Astrocyte of the spinal cord (primary cell): ENCODE measurements at regions not wholly inside any gene's neighbourhood (a gene's known extent, or its start where the extent isn't known, plus 50 kb on each side); places are given as distances from the start of the nearest gene placed in this dataset.
A peak's percentile ranks its signal among the peaks of the same experiment; 100 is the strongest.

Experiments
- DNase-seq: peaks from one replicate; pipeline ENCODE4 v3.0.0; 2011; ENCODE audit warnings: low read depth, low spot score
- H3K4me3 ChIP-seq: 2 replicates; pipeline ENCODE4 v1.5.1; 2011; ENCODE audit warnings: low read depth, mild to moderate bottlenecking, low read length, moderate library complexity
- in situ Hi-C: cut with HindIII; loops from 2 replicates; pipeline ENCODE4 v1.10.0; 2017; ENCODE audit warnings: low sequenced_read_pairs
- TF ChIP-seq, protein P1 (sequence below): IDR thresholded peaks from 2 replicates; pipeline ENCODE4 v1.5.1; 2012; ENCODE audit warnings: low read depth, mild to moderate bottlenecking, low read length, inconsistent platforms

DNA sequence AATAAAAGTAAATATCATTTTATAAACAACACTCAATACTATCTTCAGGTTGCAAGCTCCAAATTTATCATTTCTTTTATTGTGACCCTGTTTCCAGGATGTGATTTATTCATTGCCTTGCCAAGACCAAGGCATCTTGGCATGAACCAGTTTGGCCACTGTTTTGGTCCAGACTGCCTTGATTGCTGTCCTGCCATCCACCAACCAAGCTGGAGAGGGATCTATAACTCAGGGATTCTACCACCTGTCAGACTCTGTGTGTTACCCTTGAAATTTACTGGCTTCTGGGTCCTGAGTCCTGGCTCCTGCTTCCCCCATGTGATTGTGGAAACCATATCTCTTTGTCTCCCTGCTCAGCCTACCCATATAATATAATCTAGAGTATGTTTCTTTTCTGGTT, 343.0 kb downstream of the GPAM start:
- DNase-seq: no peak
- TF ChIP-seq, protein P1, sequence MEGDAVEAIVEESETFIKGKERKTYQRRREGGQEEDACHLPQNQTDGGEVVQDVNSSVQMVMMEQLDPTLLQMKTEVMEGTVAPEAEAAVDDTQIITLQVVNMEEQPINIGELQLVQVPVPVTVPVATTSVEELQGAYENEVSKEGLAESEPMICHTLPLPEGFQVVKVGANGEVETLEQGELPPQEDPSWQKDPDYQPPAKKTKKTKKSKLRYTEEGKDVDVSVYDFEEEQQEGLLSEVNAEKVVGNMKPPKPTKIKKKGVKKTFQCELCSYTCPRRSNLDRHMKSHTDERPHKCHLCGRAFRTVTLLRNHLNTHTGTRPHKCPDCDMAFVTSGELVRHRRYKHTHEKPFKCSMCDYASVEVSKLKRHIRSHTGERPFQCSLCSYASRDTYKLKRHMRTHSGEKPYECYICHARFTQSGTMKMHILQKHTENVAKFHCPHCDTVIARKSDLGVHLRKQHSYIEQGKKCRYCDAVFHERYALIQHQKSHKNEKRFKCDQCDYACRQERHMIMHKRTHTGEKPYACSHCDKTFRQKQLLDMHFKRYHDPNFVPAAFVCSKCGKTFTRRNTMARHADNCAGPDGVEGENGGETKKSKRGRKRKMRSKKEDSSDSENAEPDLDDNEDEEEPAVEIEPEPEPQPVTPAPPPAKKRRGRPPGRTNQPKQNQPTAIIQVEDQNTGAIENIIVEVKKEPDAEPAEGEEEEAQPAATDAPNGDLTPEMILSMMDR: no peak
- no peak overlapping the region for H3K4me3 ChIP-seq
- in situ Hi-C loops: no loop called here

DNA sequence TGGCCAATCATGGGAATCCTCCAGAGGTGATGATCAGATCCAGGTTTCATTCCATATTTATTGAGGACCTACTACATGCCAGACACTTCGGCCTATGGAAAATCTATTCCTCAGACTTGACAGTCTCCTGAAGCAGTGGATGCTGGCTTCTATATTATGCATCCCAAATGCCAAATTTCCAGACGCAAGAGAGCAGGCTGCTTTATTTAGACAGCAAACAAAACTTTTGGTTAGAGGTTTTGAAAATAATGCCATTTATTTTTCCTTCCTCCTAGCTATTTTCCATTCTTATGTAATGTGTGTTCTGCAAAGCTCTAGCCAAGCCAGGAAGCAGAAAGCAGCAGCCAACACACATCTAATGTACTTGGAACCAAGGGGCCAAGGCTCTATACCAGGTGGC, 330.8 kb downstream of the GPAM start:
- TF ChIP-seq, protein P1: no peak
- in situ Hi-C loops: no loop called here
- no peak overlapping the region for H3K4me3 ChIP-seq

DNA sequence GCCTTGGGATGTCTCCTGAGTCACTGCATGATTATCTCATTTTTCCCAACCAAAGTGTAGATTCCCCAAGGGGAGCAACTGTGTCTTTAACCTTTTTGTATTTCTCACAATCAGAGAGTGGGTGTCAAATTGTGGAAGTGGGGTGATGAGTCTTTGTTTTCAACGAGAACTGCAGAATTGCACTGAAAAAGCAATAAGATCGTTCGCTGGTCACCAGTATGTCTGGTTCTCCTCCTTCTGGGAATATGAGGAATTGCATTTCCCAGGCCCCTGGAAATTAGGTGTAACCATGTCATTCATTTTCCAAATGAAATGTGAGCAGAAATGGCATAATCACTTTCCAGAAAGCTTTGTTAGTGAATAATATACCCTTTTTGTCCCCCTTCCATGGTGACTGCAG, 326.9 kb downstream of the GPAM start:
- DNase-seq: no peak
- no peak overlapping the region for H3K4me3 ChIP-seq
- TF ChIP-seq, protein P1: peak; percentile 32
- in situ Hi-C loops: no loop called here

More for the DNA sequence above, 330.8 kb downstream of the GPAM start:
- no peak for DNase-seq

DNA sequence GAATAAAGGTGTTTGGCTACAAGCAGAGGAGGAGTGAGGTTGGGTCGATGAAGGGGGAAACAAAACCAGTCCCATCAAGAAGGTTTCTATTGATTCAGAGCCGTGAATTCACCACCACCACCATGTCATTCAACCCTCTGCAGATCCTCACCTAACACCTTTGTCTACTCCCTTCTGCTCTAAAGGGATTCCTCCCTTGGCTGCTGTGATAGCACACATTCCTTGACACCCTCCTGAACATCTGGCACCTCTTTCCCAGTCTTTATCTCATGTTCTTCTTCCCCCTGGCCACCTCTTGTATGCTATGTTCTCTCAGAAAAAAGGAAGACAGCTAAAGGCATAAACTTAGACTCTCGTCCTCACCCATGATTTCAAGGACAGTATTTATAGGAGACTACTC, 318.0 kb downstream of the GPAM start:
- no peak overlapping the region for H3K4me3 ChIP-seq
- in situ Hi-C loops: no loop called here
- DNase-seq: no peak
- TF ChIP-seq, protein P1: no peak

DNA sequence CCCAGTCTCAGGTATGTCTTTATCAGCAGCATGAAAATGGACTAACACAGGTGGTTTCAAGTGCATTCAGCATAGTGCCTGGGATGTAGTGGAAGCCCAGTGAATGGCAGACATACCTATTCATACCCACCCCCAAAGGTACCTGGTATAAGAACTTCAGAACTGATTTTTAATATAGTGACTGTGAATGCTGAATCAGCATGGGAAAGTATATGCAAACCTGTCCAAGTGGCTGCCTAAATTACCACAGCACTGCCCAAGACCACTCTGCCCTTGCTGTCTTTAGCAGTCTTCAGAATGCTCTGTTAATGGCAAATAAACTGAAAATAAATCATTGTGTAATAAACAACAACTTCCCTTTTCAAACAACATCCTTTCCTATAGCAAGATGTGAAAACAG, 312.1 kb downstream of the GPAM start:
- DNase-seq: no peak
- TF ChIP-seq, protein P1: no peak
- in situ Hi-C loops: no loop called here

DNA sequence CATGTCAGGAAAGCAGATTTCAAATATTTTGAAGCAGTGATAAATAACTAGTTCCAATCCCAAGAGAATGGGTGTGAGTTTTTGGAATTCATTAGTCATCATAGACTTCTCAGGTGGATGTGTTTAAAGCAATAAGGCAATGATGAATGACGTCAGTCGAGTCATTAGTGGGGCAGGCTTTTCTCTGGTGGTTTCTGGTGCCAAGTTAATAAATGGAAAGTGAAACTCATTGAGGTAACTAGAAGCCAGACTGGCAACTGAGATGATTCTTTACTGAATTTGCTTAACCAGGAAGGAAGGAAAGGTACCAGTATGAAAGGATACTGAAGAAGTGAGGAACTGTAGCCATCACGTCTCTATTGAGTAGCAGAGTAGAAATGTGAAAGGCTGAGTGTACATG, 311.0 kb downstream of the GPAM start:
- TF ChIP-seq, protein P1: no peak
- DNase-seq: no peak
- in situ Hi-C loops: no loop called here
- no peak overlapping the region for H3K4me3 ChIP-seq

More for the DNA sequence above, 312.1 kb downstream of the GPAM start:
- H3K4me3 ChIP-seq: no peak overlapping the region

DNA sequence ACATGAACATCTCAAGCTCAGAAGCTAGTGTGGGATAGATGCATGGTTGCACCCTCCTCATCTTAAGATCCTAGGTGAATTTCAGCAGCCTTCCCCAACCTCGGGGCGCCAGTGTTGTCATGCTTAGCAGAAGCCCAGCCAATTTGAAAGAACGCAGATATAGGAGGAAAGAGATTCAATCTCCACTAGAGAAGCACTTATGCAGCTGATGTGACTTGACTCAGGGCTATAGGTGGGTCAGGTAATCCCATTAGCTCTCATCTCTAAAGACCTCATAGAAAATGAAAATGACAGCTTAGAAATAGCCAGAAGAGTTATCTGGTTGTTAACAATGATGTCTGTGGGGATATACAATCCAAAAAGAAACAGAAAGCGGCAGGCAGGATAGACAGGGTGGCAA, 310.5 kb downstream of the GPAM start:
- no peak for DNase-seq
- no peak overlapping the region for H3K4me3 ChIP-seq
- in situ Hi-C loops: no loop called here
- TF ChIP-seq, protein P1: no peak
